SH-SY5Y (cell line): ENCODE measurements at regions not wholly inside any gene's neighbourhood (a gene's known extent, or its start where the extent isn't known, plus 50 kb on each side); places are given as distances from the start of the nearest gene placed in this dataset.

ENCODE experiments used
- GATA2 ChIP-seq: IDR thresholded peaks from 2 replicates; pipeline ENCODE4 v1.6.1; 2011; ENCODE audit warnings: mild to moderate bottlenecking, low read depth, low read length
- GATA3 ChIP-seq: IDR thresholded peaks from 2 replicates; pipeline ENCODE4 v1.6.1; 2011; ENCODE audit warnings: low read depth, mild to moderate bottlenecking, low read length, moderate library complexity

DNA sequence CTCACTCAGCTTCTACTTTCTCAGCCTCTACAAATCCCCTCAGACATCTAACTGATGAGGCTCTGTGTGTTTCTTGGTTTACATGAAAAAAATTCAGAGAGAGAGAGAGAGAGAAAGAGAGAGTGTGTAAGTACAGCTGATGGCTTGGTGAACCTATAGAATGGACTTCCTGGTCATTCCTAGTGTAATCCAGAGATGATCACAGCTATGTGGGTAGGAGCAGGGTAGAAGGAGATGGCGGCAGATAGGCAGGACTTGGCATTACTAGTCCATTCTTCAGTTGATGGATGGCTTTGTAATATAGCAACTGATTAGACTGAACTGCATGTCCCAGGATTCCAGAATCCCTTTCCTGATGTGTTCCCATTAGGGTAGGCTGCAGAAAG lies 429.3 kb upstream of the CLINT1 start:
- TF ChIP-seq GATA2 (no peak), GATA3 (no peak)
